GM12878 (cell line): ENCODE measurements at regions not wholly inside any gene's neighbourhood (a gene's known extent, or its start where the extent isn't known, plus 50 kb on each side); places are given as distances from the start of the nearest gene placed in this dataset.

Experiments
- ETV6 ChIP-seq, 2 experiments: fragments of 450-650 bp in 1 of 2; IDR thresholded peaks in 1 of 2; conservative IDR thresholded peaks in 1 of 2; 2 replicates each; pipeline ENCODE4 v1.6.1; 2014; ENCODE audit warnings: antibody characterized with exemption in 1 of 2, borderline replicate concordance in 1 of 2, low read depth in 1 of 2, mild to moderate bottlenecking in 1 of 2, moderate library complexity in 1 of 2
- EZH2 ChIP-seq: IDR thresholded peaks from 2 replicates; pipeline ENCODE4 v1.6.1; 2012; ENCODE audit warnings: low read depth, mild to moderate bottlenecking, control low read depth, inconsistent platforms, low read length, borderline replicate concordance; ENCODE audit not compliant: control insufficient read depth
- HCFC1 ChIP-seq: fragments of 150-350 bp; IDR thresholded peaks from 2 replicates; pipeline ENCODE4 v1.6.1; 2014; ENCODE audit warnings: low read length
- MEF2A ChIP-seq: IDR thresholded peaks from 2 replicates; pipeline ENCODE4 v1.6.1; 2011; ENCODE audit warnings: low read depth, mild to moderate bottlenecking, low read length, moderate library complexity; ENCODE audit not compliant: insufficient read depth
- NBN ChIP-seq: fragments of 450-650 bp; IDR thresholded peaks from 2 replicates; pipeline ENCODE4 v1.6.1; 2016
- NFIC ChIP-seq: IDR thresholded peaks from 2 replicates; pipeline ENCODE4 v1.6.1; 2012; ENCODE audit warnings: low read depth, mild to moderate bottlenecking, inconsistent platforms, low read length, moderate library complexity
- ZBTB4 ChIP-seq: fragments of 450-650 bp; formaldehyde crosslinking; IDR thresholded peaks from 2 replicates; pipeline ENCODE4 v1.4.0; 2022; ENCODE audit warnings: mild to moderate bottlenecking, moderate library complexity
- ZNF592 ChIP-seq: fragments of 450-650 bp; IDR thresholded peaks from 2 replicates; pipeline ENCODE4 v1.6.1; 2017; ENCODE audit warnings: mild to moderate bottlenecking, moderate library complexity
- ZSCAN29 ChIP-seq: fragments of 450-650 bp; IDR thresholded peaks from 2 replicates; pipeline ENCODE4 v1.6.1; 2017; ENCODE audit warnings: mild to moderate bottlenecking, moderate library complexity

- no peak for TF ChIP-seq ZBTB4 (CRISPR knock-in tag)
- TF ChIP-seq EZH2 = no peak
- no peak for TF ChIP-seq ETV6 (conservative IDR thresholded peaks at IDR 0.05 in 1 of 2, IDR thresholded peaks at IDR 0.05 in 1 of 2; ENCODE audit: borderline replicate concordance in 1 of 2, low read depth in 1 of 2)
- TF ChIP-seq HCFC1 = no peak
- TF ChIP-seq NFIC = no peak
- TF ChIP-seq MEF2A = no peak
- no peak for TF ChIP-seq NBN
- no peak for TF ChIP-seq ZNF592
- no peak for TF ChIP-seq ZSCAN29
Observed at GRCh38 chr9:76561050-76561713, 102.2 kb downstream of the GCNT1 start (continued).
